Activated CD4-positive, alpha-beta T cell treated with anti-CD3 and anti-CD28 coated beads, Interleukin-2, Interleukin-6, amounts not matched to agents 100 ng/mL and 50 ng/mL, durations not matched to agents 16 hours and 8 hours (primary cell): ENCODE measurements at regions not wholly inside any gene's neighbourhood (a gene's known extent, or its start where the extent isn't known, plus 50 kb on each side); places are given as distances from the start of the nearest gene placed in this dataset.

Experiments used
- DNase-seq: peaks from one replicate; pipeline ENCODE4 v3.0.0-alpha.2; 2020

DNA sequence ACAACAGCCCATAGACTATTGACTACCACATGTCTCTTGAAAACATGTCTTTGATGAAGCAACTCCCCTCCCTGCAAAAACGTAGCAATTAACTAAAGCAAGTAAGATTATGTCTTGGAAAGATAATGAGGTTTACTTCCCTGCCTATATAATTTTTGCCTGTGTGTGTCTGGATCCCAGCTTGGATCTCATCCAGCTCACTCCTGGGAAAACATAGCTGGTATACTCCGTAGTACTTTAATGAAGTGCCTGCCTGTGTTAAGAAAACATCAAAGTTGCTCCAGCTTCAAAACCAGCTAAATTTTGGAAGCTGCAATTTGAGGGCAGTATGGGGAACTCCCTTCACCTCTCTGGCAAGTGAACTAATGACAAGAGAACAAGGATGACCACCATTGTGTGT is 182.6 kb upstream of the C9orf72 start:
- DNase-seq, result no peak

DNA sequence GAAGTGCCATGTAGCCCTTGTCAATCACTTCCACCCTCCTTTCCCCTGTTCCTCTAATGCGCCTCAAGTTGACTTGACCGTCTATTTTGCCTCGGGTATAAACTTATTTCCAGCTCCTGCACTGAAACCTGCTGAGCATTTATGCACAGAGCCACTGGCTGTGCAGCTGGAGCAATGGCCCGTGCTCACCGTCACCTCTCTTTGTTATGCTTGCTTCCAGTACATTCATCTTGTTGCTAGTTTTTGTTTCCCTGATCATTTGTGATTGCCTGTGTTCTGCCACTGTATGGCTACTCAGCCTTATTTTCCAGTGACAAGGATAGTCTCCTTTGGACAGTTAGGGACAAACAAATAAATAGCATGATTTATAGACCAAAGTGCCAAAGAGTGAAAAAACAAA is 183.1 kb upstream of the C9orf72 start:
- no peak for DNase-seq

DNA sequence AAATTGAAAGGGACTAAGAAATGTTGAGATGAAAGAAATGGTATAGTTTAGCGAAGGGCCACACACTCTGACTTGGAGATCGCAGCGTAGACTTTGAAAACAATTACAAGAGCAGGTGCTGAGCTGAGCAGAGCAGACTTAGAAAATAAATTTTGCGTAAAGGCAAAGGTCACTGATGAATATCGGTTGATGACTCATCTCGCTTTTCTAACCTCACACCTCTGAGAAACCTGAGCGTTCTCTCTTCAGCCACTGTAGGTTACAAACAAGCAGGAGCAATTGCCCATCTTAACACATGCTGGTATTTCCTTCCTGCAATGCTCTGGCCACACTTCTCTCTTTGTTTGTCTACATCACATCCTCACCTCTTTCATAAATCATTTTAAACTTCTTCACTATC is 190.6 kb upstream of the C9orf72 start:
- DNase-seq, result no peak

DNA sequence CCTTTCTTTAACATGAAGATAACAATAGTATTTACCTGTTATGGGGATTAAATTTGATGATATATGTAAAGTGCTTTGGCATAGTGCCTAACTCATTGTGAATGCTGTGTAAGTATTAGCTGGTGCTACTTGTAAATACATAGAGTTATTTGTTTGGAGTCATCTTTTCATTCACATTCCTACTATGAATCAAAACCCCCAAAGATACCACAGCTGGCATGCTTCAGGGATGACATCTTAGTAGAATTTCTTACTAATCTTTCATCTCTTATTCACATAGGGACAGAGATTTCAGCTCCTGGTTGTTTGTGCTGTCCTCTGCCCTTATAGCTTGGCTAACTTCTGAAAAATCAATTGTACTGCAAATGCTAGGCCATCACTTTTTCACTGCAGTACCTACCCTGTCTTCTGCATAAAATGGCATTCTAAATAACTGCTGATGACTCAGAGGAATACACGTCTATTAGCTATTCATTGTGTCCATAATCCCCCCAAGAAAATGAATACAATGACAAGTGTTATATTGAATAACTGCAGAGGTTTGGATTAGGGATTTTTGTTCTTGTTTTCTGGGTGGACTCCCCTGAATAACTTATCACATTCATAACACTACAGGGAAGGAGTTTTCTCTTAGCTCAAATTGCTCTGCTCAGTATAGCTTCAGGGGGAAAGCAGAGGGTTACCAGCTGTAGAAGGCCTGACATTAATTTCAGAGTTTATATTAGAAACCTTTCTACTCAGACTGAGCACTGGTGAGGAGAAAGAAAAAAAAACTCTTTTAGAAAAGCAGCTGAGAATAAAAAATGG is 192.2 kb upstream of the C9orf72 start:
- peak; percentile 3 for DNase-seq

DNA sequence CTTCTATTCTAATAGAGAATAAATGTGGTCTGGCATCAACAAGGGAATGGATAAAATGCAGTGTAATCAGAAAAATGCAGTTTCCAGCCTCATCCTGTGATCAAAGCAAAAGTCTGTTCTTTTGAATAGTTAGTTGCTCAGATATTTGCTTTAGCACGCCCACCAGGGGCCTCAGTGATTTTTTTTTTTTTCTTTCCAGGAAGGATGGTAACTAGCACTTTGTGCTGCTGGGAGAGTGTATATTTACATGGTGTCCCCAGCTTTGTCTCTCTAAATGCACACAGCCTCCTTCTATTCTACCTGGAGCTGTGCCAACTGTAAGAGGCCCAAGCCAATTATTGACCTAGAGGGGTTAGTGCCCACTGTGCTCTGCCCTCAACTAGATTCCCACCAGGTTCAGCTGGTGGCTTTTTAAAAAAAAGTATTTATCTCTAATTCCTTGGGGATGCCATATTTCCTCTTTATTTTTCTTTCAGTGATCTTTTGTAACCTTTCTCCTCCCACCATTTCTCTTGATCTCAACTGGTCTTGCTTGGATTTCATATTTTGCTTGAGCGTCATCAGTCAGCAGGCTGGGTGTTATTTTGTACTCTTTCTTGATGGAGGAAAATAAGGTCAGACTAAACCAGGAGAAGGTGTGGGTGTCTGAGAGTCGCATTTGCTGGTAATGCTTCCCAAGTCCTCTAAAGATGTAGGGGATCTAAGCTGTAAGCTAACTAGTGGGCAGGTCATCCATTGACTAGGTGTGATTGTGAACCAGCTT is 193.0 kb upstream of the C9orf72 start:
- DNase-seq, result no peak

DNA sequence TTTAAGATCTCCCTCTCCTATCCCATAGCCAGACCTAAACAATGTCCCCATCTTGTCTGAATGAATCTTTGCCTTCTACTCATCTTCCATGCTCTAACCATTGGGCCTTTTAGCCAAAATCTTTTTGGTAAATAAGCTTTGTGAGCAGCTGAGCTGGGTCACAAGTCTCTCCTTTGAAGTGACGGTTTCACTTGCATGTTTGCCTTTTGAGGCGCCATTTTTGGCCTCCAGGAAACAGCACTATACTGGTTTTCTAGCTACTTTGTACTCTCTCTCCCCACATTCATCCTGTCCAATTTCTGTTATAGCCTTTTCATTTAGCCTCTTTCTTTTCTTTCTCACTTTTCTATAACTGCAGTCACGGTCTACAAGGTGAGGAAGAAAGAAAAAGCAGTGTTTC is 195.5 kb upstream of the C9orf72 start:
- DNase-seq, result no peak

DNA sequence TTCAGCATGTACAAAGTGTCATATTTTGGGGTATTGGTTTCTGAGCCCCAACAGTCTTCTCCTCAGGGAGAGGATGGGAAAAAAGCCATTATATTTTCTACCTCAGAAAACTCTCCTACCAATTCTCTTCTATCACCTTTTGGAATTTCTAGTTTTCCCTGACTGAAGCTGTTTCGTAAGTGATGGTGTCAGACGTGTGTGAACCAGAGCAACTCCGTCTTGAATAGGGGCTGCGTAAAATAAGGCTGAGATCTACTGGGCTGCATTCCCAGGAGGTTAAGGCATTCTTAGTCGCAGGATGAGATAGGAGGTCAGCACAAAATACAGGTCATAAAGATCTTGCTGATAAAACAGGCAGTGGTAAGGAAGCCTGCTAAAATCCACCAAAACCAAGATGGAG is 197.3 kb upstream of the C9orf72 start:
- DNase-seq, result no peak

DNA sequence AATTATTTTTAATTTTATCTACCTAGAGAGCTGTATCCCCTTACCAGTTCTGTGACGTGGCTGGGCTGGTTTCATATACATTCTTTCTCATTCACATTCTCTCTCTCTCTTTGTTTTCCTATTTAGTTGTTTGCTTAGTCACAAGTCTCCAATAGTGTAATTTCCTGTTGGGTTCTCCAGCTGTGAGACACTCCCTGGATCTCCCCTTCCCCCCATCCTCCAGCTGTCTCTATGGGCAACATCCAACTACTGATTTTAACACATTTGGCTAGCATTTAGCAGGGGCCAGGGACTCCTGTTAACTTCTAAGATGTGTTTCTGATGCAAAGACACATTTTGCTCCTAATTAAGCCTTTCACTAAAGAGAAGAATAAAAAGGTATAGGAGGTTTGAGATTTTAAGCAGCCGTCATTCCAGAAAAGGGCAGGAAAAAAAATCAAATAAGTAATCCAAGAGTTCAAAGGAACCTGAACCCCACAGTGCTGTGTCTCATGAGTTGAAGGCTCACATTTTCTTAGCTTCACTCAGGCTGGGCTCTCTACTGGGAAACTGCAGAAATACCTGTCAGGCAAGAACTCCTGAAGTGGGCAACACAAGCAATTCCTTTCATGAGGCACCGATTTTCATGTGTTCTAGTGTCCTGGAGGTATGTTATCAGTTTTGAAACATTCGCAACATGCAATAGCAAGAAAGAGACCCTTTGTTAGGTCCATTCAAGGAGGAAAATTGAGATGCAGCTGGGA is 198.7 kb upstream of the C9orf72 start:
- DNase-seq, result no peak

DNA sequence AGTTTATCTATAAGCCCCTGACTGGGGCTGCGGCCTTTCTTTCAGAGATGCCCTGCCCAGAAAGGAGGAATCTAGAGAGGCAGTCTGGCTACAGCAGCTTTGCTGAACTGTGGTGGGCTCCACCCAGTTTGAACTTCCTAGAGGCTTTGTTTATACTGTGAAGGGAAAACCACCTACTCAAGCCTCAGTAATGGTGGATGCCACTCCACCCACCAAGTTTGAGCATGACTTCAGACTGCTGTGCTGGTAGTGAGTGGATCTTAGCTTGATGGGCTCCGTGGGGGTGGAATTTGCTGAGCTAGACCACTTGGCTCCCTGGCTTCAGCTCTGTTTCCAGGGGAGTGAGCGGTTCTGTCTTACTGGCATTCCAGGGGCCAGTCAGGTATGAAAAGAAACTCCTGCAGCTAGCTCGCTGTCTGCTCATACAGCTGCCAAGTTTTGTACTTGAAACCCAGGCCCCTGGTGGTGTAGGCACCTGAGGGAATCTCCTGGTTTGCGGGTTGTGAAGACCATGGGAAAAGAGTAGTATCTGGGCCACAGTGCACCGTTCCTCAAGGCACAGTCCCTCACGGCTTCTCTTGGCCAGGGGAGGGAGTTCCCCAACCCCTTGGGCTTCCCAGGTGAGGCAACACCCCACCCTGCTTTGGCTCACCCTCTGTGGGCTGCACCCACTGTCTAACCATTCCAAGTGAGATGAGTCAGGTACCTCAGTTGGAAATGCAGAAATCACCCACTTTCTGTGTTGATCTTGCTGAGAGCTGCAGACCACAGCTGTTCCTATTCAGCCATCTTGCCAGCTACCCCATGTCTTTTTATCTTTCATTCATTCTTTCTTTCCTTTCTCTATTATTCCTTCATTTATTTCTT is 211.8 kb upstream of the C9orf72 start:
- peak; percentile 72 for DNase-seq

DNA sequence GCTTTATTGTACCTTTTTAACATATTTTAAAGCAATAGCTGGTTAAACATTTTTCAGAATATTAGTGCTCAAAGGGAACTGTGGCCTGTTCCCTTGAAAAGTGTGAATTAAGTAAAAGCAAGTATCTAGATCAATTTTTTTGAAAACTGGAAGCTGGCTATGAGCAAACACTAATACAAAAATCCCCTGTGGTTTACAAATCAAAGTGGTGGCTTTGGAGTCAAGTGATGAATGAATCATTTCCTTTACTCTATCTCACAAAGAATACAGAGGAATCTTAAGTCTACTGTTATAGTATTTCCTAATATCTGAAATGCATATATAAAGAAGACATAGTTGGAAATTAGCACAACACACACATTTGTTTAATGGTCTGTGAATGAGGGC is 212.4 kb upstream of the C9orf72 start:
- peak; percentile 60 for DNase-seq

DNA sequence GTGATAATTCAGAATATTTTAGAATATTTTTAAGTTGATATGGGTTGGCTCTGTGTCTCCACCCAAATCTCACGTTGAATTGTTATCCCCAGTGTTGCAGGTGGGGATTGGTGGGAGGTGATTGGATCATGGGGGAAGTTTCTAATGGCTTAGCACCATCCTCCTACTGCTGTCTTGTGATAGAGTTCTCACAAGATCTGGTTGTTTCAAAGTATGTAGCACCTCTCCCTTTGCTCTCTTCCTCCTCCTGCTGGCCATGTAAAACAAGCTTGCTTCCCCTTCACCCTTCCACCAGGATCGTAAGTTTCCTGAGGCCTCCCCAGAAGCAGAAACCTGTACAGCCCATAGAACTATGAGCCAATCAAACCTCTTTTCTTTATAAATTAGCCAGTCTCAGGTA is 214.6 kb upstream of the C9orf72 start:
- no peak for DNase-seq

DNA sequence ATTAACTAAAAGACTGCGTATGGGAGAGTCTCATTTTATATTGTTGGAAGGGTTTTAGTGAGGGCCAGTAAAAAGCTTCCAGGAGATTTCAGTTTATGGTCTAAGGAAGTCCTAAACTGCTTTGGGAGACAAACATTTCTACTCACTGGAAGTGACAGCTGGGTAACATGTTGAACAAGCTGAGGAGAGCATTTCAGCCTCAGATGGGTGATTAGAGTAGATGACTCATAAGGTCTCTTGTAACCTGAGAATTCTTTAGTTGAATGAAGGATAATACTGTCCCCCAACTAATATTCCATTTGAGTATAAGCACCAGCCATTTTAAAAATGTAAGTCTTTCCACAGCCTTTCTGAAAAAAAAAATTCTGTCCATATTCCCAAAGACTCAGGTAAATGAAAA is 218.0 kb upstream of the C9orf72 start:
- no peak for DNase-seq

DNA sequence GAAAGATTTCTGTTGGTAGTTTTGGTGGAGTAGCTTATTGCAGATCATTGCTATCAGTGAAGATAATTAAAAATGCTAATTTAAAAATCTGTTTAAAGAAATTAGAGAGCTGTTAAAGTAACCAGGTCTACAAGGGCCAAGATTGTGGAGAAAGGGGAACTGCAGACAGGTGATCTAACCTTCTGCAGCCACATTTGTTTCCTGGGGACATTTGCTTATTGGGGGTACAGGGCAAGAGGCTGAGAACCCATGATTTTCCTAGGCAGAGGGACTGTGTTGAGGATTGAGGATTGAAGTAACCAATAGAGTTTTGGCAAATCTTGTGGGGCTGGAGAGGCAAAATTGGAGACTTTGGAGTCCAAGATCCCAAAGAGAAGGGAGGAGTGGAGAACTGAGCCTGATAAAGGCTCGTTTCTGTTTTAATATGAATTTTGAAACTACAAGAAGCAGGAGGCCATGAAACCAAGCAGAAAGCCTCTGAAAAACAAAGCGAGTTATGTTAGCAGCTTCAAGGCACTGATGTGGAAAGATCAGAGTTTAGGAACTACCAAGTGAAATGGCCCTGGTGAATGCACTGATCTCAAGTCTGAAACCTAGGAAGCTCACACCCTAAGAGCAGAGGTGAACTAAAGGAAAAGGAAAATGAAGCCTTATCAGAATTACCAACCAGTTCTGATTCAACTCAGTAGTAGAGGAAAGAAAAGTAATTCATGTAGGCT is 219.8 kb upstream of the C9orf72 start:
- no peak for DNase-seq

DNA sequence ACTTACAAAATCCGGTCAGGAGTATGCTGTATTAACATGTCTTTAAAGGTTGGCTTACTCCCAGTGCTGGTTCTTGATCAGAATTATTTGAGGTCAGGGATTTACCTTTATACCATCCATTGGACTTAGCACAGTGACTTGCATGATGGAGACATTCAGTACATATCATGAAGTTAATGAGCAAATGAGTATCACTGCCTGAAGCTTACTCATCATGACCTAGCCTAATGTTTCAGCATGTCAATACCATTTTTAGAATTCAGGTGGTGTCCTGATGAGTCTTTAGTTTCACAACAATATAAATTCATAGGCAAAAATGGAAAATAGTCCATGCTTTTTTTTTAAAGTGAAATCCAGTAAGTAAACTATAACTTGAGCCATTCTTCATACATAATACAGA is 226.0 kb upstream of the C9orf72 start:
- DNase-seq, result no peak

DNA sequence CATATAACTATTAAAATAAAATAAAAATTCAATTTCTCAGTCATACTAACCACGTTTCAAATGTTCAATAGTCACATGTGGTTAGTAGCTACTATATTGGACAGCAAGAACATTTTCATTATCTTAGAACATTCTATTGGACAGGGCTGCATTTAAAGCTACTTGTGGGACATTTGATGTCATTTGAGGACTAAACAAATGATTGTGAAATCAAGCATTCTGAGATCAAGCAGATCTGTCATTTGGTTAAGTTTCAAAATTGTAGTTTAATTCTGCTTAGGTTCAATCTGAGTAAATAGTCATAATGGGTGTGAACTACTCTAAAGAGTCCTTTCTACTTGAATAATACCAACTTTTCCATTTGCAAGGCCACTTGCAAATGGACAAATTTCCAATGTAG is 226.9 kb upstream of the C9orf72 start:
- DNase-seq, result peak; percentile 4

DNA sequence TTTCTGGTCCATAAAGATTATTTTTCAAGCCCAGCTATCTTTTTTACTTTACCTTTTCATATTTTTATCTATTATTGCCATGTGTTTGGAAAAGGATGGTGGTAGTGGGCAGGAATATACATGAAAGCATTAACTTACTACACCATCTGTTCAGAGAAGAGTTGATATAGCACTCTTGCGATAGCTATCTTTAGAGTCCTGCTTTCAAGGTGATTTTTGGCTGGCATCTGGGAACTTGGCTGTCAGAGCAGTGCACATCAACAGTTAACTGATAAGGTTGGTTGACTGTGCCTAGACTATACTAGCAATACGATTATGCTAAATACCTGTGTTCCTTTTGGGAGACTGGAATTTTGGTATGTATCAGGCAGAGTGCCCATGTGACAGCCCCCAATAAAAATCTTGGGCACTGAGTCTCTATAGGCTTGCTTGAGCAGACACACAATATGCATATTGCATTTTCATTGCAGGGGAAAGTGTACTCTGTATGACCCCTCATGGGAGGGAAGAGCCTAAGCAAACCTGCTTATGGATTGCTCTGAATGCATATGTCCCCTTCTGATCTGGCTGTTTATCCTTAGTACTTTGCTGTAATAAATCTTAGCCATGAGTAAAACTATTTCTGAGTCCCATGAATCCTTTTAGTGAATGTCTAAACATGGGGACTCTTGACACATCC is 227.6 kb upstream of the C9orf72 start:
- DNase-seq, result no peak

DNA sequence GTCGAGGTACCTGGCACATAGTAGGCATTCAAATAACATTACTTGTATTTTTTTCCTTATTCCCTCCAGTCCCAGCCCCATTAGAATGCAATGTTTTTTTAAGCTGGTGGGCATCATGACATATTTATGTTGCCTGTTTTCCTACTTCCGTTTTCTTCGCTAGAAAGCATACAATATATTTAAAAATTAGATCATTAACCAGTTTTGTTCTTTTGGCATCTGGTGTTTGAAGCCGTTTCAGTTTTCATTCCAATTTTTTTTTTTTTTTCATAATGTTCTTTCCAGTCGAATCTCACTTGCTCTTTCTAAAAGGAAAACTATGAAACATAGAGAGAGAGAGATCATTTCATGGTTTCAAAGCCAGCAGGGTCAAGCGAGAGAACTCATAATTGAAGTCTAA is 228.3 kb upstream of the C9orf72 start:
- no peak for DNase-seq

DNA sequence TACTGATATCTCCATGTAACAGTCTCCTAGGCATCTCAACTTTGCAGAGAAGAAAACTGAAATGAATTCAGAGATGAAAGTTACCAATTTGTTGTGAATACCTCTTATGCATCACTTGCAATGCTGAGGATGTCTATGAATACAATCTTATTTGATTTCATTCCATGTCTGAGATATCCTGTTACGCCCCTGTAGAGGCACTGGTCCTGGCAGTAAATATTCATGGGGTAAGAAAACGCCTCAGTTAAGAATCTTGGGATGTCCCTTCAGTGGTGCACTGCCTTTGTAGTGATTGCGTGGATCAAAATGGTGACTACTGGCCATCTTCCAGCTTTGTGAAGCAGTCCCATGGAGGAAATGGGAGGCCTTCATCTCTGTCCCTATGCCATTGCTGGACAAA is 229.1 kb upstream of the C9orf72 start:
- DNase-seq, result no peak

DNA sequence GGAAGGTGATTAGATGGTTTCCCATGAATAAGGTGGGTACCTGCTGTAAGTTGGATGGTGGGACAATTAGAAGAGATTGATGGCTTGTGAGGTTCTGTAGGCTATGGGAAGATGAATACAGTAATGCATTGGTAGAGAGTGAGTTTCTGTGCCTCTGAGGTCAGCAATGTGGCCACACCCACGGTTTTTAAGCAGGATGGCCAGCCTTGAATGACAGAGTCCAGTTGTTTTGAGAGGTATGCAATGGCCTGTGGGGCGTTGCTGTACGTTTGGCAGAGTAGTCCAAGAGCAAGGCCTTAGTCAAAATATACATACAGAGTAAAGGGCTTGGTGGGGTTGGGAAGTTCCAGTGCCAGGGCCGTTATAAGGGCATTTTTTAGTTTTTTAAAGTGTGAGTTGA is 235.6 kb upstream of the C9orf72 start:
- DNase-seq, result no peak

DNA sequence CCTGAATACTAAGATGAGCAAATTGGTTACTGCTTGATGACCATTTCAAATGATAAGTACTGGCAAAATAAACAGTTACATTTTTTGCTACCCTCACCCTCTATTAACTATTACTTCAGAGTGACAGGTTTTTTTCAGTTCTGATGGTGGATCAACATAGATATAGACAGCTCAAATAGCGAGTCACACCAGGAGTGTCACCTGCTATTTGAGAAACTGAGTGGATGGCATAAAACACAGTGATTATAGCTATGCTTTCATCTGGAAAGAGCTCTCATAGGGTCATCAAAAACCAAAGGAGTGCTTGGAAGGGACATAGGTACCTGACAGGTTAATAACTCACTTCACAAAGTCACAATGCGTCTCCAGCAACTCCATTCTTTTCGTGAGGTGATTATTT is 244.5 kb upstream of the C9orf72 start:
- DNase-seq, result no peak

DNA sequence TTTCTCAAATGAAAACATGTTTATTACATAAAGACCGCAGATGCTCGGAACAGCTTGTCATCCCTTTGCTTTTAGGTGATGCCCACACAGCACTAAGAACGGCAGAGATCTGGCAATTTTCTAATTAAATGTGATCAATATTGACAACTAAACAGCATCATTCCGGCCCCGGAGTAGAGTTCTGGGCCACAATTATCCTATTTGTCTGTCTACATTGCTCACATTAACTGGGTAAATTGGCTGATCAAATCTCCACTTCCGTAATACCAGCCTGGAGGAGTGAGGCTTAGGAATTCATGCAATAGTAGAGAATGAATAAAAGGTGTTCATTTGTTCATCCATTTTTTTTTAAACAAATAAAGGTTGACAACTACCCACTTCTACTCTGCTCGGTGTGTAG is 245.1 kb upstream of the C9orf72 start:
- no peak for DNase-seq

DNA sequence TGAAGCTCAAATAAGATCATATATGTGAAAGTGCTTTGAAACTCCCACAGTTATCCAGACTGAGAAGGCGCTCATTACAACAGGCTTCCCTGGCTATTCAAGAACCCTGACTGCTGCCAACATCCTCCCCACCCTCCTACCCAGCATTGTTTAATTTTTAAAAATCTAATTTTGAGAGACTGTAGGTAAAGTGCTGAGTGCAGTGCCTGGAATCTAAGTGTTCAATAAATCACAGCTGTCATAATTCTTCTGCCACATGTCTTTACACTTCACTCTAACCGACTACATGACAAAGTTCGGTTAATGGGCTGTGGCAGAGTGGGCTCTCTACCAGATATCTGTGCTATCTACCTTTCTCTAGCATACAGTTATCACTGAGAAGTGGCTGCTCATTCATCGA is 255.6 kb upstream of the C9orf72 start:
- no peak for DNase-seq
